Right cardiac atrium (tissue), 5 donors: ENCODE measurements at regions not wholly inside any gene's neighbourhood (a gene's known extent, or its start where the extent isn't known, plus 50 kb on each side); places are given as distances from the start of the nearest gene placed in this dataset.
"Not testable (repeated sequence)": the region's sequence is repeated elsewhere in the genome, so short reads cannot be mapped to it uniquely, and the experiment has no call there.

Source experiments
- ATAC-seq, 2 donors: fragments of 200-7000 bp; cut with Tn5 transposase; one replicate each; pipeline versions ENCODE4 v1.8.0 to v1.9.1; 2020; ENCODE audit warnings: moderate library complexity in 2 of 2, mild to moderate bottlenecking in 1 of 2
- DNase-seq, 3 donors: peaks; one replicate each; pipeline ENCODE4 v3.0.0-alpha.2; 2020
- H3K27ac ChIP-seq: one replicate; pipeline ENCODE4 v1.5.1; 2013; ENCODE audit warnings: mild to moderate bottlenecking, low read length, control low read depth, moderate library complexity
- H3K27me3 ChIP-seq: one replicate; pipeline ENCODE4 v1.6.1; 2013; ENCODE audit not compliant: control insufficient read depth, insufficient read depth
- H3K4me1 ChIP-seq: one replicate; pipeline ENCODE4 v1.6.1; 2013; ENCODE audit warnings: low read length; ENCODE audit not compliant: control insufficient read depth, insufficient read depth
- H3K4me3 ChIP-seq: one replicate; pipeline ENCODE4 v1.5.1; 2013; ENCODE audit warnings: low read length, control low read depth
- H3K9me3 ChIP-seq: one replicate; pipeline ENCODE4 v1.6.1; 2013; ENCODE audit warnings: low read length; ENCODE audit not compliant: control insufficient read depth
- WGBS: extraction: QIAGEN DNeasy Blood & Tissue Kit; methylation state at CpG from one replicate; pipeline ENCODE4 v1.1.7; 2013; 5-methylcytosine and 5-hydroxymethylcytosine counted together
- intact Hi-C, 4 donors: fragments of 100-400 bp; cut with DNase I; formaldehyde crosslinking; loops; one replicate each; pipeline versions ENCODE4 v1.11.0 to v1.14.0; 2022 to 2023
- donor health status: healthy with polysubstance abuse.
- donor health status: DM: no; HTN: yes; CAD: no.
- donor health status: DM: no; HTN: no; CAD: no.
- donor health status: DM: no; HTN: yes; CAD: no; lungs with severe emphysema.
- donor health status: DM: yes; HTN: yes; CAD: no.

DNA sequence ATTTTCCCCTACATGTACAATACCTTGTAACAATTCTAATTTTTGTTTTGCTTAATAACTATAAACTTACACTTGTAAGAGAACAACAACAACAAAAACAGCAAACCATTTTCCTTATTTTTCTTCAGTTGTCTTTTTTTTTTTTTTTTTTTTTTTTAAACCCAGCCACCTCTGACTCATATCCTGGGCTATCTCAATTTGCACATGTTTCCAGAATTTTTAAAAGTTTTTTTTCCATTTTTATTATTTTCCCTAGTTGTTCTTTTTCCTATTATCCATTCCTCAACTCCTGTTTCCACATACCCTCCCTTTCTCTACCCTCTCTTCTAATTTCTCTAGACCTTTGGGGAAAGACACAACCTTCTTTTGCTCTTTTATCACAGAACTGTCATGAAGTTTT is 112.5 kb downstream of the EFEMP1 start:
- Histone ChIP-seq H3K27me3 (no peaks in the 10 kb centered on the region), H3K27ac (no peak overlapping the region), H3K9me3 (no peaks in the 10 kb centered on the region), H3K4me1 (peaks cover 4% of the 10 kb centered on the region), H3K4me3 (no peak overlapping the region)
- intact Hi-C loops, result no loop called here
- DNase-seq, result no peak
- no peak for ATAC-seq

DNA sequence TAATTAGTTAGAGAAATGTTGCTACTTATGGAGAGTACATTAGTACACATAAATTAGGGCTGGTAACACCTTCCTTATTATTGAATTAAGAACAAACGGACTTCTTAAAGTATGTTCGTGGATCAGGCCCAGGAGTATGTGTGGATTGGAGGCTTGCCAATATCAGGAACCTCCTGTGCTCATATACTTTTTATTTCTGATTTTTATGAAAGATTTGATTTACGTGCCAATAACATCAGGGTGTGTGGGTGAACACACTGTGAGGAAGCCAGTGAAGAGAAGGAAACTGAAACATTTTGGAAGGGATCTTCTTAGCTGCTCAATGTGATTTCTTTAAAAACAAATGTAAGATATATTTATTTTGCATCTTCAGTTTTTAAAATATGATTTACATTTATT is 113.0 kb downstream of the EFEMP1 start:
- Histone ChIP-seq H3K4me3 (no peak overlapping the region), H3K9me3 (no peaks in the 10 kb centered on the region), H3K27ac (no peak overlapping the region), H3K27me3 (no peaks in the 10 kb centered on the region), H3K4me1 (peaks cover 4% of the 10 kb centered on the region)
- DNase-seq (no peak), ATAC-seq (no peak)
- 53% methylated on average over 3 of the region's 3 CpGs for WGBS
- intact Hi-C loops, result no loop called here

DNA sequence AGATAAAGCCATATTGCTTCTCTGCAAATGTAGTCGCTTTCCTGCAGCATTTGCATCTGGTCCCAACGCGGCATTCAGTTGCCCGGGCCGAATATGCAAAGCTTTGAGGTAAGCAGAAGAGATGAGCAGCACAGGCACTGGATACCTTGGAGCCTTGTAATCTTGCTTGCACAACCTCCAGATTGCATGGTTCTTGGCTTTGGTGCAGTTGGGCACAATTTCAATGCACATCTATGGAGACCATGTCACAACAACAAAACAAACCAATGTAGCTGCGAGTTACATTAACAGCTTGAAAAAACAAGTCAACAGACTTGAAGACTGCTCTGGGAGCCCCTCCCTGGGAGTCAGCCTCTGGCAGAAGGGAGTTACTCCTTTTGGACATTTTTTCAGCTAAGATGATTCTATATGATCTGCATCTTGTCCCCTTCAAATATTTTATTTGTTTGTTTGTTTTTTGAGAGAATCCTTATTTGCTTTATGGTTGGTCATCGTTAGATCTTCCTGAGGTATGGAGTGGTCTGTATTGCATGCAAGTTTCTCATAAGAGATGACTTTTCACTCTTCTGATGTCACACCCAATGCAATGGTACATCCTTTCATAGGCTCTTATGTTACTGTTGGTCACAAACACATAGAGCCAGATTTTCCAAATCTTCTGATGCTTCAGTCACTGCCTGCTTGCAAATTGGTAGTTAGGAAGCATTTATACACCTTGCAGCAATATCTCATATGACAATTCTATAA is 113.5 kb downstream of the EFEMP1 start:
- H3K27ac ChIP-seq, result peak overlapping the region; percentile 57
- ATAC-seq (peak; percentile 82 to 87), DNase-seq (peak in 2 of 3 donors; percentile 34 to 72)
- no peak overlapping the region for H3K4me3 ChIP-seq
- 47% methylated on average over 7 of the region's 7 CpGs for WGBS
- H3K27me3 ChIP-seq, result no peaks in the 10 kb centered on the region
- H3K9me3 ChIP-seq, result no peaks in the 10 kb centered on the region
- intact Hi-C loops, result loop anchor here in 1 of 4 donors (10.0 kb wide), 1 partner anchor 75 kb away; no protein-coding TSS in a partner anchor
- peaks cover 5% of the 10 kb centered on the region for H3K4me1 ChIP-seq

DNA sequence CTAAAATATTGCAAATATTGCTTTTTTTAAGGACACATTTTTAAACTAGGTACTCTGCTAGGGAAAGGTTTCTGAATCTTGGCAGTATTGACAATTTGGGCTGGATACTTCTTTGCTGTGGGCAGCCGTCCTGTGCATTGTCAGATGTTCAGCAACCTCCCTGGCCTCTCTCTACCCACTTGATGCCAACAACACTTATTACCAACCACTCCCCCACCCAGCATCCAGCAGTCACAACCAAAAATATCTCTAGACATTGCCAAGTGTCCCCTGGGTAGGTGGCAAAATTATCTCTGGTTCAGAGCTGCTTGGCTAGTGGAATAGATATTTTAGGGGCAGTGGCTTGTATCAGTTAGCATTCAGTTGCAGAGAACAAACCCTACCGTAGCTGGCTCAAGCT is 114.3 kb upstream of the PNPT1 start:
- Histone ChIP-seq H3K9me3 (no peaks in the 10 kb centered on the region), H3K4me3 (no peak overlapping the region), H3K27ac (peak overlapping the region; percentile 48), H3K27me3 (no peaks in the 10 kb centered on the region), H3K4me1 (peaks cover 5% of the 10 kb centered on the region)
- ATAC-seq (peak; percentile 86 to 87), DNase-seq (peak in 1 of 3 donors; percentile 53)
- WGBS, result 53% methylated on average over 2 of the region's 2 CpGs
- intact Hi-C loops, result loop anchor here in 1 of 4 donors (10.0 kb wide), 1 partner anchor 77 kb away; no protein-coding TSS in a partner anchor

DNA sequence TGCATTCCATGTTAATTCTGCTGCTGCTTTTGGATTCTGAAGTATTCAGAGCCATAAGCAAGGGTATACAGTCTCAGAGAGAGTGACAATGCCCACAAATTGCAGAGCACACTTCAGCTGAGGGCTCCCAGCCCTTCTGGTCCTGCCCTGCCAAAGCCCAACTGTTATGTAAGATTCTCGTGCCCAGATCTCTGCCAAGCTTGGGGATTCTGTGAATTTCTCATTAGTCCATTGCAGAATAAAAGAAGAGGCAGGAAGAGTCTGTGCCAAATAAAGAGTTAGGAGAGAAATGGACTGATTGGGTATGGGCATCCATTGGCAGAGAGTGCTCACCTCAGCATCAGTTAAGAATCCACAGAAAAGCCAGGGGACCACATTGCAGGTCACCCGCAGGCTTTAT is 112.0 kb upstream of the PNPT1 start:
- Histone ChIP-seq H3K4me1 (peaks cover 5% of the 10 kb centered on the region), H3K27me3 (no peaks in the 10 kb centered on the region), H3K9me3 (no peaks in the 10 kb centered on the region), H3K4me3 (no peak overlapping the region), H3K27ac (no peak overlapping the region)
- intact Hi-C loops, result loop anchor here in 1 of 4 donors (10.0 kb wide), 1 partner anchor 79 kb away; no protein-coding TSS in a partner anchor
- 46% methylated on average over 2 of the region's 2 CpGs for WGBS
- DNase-seq (no peak), ATAC-seq (no peak)

DNA sequence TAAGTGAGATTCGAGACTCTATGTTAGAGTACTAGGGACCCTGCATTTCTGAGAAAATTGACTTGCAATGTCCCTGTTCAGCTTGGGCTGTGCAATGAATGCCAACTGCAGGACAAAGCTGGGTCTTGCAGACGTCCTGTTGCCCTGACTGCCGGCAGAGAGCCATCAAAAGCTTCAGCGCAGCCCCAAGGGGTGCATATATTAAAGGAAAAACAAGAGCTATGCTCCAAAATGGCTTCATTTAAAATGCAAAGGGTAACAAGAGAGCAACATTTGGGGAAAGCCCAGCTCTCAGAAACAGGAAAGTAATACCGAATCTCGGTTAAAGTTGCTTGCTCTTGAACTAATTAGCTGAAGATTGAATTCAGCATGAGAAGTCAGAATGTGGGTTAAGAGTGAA is 110.9 kb upstream of the PNPT1 start:
- DNase-seq, result no peak
- H3K4me1 ChIP-seq, result peaks cover 2% of the 10 kb centered on the region
- H3K4me3 ChIP-seq, result no peak overlapping the region
- WGBS, result 34% methylated on average over 6 of the region's 6 CpGs
- H3K27me3 ChIP-seq, result no peaks in the 10 kb centered on the region
- no peak overlapping the region for H3K27ac ChIP-seq
- no peaks in the 10 kb centered on the region for H3K9me3 ChIP-seq
- ATAC-seq, result no peak
- intact Hi-C loops, result loop anchor here in 1 of 4 donors (10.0 kb wide), 1 partner anchor 80 kb away; no protein-coding TSS in a partner anchor

DNA sequence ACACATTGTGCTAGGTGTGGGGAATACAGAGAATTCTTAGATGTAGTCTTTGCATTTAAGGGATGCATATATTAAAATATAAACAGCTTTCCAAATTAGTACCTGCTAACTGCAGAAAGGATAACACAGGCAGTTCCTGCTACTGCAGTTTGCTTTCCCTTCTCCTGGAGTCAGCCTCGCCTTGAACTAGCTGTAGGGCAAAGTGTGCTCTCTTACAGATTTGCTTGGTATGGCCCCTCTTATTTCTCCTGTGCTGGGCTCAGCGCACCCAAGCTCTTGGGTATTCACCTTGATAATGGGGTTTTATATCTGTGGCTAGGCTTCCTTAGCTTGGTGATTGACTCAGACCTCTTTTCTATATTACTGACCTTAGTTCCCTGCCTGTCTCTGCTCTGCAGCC is 108.4 kb upstream of the PNPT1 start:
- Histone ChIP-seq H3K27ac (no peak overlapping the region), H3K4me3 (no peak overlapping the region), H3K9me3 (no peaks in the 10 kb centered on the region), H3K4me1 (peaks cover 2% of the 10 kb centered on the region), H3K27me3 (no peaks in the 10 kb centered on the region)
- DNase-seq (no peak), ATAC-seq (no peak)
- 80% methylated on average over 2 of the region's 2 CpGs for WGBS
- intact Hi-C loops, result loop anchor here in 1 of 4 donors (10.0 kb wide), 1 partner anchor 83 kb away; no protein-coding TSS in a partner anchor

DNA sequence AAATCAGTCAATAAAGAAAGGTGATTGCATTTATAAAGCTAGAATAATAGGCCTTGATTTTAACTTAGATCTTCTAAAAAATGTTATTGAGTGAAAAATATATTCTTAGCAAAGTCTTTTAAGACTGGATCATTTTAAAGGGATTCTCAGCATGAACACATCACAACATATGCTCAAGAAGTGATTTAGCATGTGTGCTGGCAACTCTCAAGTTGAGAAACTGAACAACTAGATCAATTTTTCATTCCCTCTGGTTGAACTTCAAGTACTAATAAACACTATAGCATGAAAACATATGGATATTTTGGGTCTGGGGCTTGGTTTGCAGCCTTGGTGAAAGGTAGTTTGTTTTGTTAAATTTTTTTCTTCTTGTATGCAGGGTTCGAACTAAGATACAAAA is 107.8 kb upstream of the PNPT1 start:
- intact Hi-C loops, result loop anchor here in 1 of 4 donors (10.0 kb wide), 1 partner anchor 83 kb away; no protein-coding TSS in a partner anchor
- WGBS, result 75% methylated on average over 1 of the region's 1 CpG
- ATAC-seq, result no peak

DNA sequence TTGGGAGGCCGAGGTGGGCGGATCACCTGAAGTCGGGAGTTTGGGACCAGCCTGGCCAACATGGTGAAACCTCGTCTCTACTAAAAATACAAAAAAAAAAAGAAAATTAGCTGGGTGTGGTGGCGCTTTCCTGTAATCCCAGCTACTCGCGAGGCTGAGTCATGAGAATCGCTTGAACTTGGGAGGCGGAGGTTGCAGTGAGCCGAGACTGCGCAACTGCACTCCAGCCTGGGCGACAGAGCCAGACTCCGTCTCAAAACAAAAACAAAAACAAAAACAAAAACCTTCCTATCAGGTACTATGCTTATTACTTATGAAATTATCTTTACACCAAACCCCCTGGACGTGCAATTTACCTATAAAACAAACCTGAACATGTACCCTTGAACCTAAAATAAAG is 106.0 kb upstream of the PNPT1 start:
- not testable (repeated sequence) for H3K27me3 ChIP-seq, H3K4me3 ChIP-seq, H3K27ac ChIP-seq, H3K9me3 ChIP-seq, DNase-seq, H3K4me1 ChIP-seq, ATAC-seq
- intact Hi-C loops, result loop anchor here in 1 of 4 donors (10.0 kb wide), 1 partner anchor 85 kb away; no protein-coding TSS in a partner anchor
- 94% methylated on average over 14 of the region's 14 CpGs for WGBS

More for the DNA sequence above, 107.8 kb upstream of the PNPT1 start:
- H3K4me1 ChIP-seq, result peaks cover 2% of the 10 kb centered on the region
- H3K27me3 ChIP-seq, result no peaks in the 10 kb centered on the region
- no peak for DNase-seq
- no peak overlapping the region for H3K27ac ChIP-seq
- H3K9me3 ChIP-seq, result no peaks in the 10 kb centered on the region
- H3K4me3 ChIP-seq, result no peak overlapping the region

DNA sequence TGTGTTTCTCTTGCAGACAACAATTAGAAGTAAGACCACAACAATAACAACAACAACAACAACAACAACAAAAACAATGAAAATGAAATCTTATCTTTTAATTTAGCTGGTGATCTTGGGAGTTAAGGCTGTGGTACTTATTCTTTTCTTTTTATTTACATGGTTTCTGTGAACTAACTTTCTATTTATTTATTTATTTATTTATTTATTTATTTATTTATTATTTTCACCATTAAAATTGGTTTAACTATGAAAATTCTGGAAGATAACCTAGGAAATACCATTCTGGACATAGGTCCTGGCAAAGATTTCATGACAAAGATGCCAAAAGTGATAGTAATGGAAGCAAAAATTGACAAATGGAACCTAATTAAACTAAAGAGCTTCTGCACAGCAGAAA is 102.5 kb upstream of the PNPT1 start:
- ATAC-seq (no peak), DNase-seq (no peak)
- H3K9me3 ChIP-seq, result no peaks in the 10 kb centered on the region
- no peaks in the 10 kb centered on the region for H3K27me3 ChIP-seq
- no peak overlapping the region for H3K4me3 ChIP-seq
- intact Hi-C loops, result no loop called here
- no peaks in the 10 kb centered on the region for H3K4me1 ChIP-seq
- H3K27ac ChIP-seq, result no peak overlapping the region

DNA sequence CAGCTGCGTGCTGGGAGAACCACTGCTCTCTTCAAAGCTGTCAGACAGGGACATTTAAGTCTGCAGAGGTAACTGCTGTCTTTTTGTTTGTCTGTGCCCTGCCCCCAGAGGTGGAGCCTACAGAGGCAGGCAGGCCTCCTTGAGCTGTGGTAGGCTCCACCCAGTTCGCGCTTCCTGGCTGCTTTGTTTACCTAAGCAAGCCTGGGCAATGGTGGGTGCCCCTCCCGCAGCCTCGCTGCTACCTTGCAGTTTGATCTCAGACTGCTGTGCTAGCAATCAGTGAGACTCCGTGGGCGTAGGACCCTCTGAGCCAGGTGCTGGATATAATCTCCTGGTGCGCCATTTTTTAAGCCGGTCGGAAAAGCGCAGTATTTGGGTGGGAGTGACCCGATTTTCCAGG is 100.0 kb upstream of the PNPT1 start:
- intact Hi-C loops, DNase-seq: not testable (repeated sequence)

More for the DNA sequence above, 100.0 kb upstream of the PNPT1 start:
- not testable (repeated sequence) for H3K27me3 ChIP-seq, H3K9me3 ChIP-seq, H3K4me1 ChIP-seq, H3K27ac ChIP-seq, ATAC-seq, H3K4me3 ChIP-seq
- 94% methylated on average over 12 of the region's 12 CpGs for WGBS
